CD4-positive, CD25-positive, alpha-beta regulatory T cell (primary cell): ENCODE measurements at regions not wholly inside any gene's neighbourhood (a gene's known extent, or its start where the extent isn't known, plus 50 kb on each side); places are given as distances from the start of the nearest gene placed in this dataset.

ENCODE experiments used
- ATAC-seq, 2 donors: fragments of 150-1000 bp; cut with Tn5 transposase; one replicate each; pipeline ENCODE4 v1.10.0; 2021; ENCODE audit warnings: low read depth in 2 of 2, moderate number of reproducible peaks in 2 of 2, moderate library complexity in 1 of 2
- DNase-seq, 3 donors: peaks; one replicate each; pipeline versions ENCODE4 v3.0.0 to v3.0.0-alpha.2; 2012 to 2022; ENCODE audit warnings: mixed read lengths in 1 of 3
- H3K27ac ChIP-seq: one replicate; pipeline ENCODE4 v1.7.0; 2013; ENCODE audit warnings: mild to moderate bottlenecking, low read length; ENCODE audit not compliant: insufficient read depth, poor library complexity, severe bottlenecking
- H3K27me3 ChIP-seq: one replicate; pipeline ENCODE4 v1.7.0; 2013; ENCODE audit warnings: low read length; ENCODE audit not compliant: control insufficient read depth, insufficient read depth
- H3K36me3 ChIP-seq: one replicate; pipeline ENCODE4 v1.7.0; 2013; ENCODE audit warnings: mild to moderate bottlenecking, low read length, moderate library complexity; ENCODE audit not compliant: control insufficient read depth, insufficient read depth
- H3K4me1 ChIP-seq: 2 replicates; pipeline ENCODE4 v1.7.0; 2013; ENCODE audit warnings: mild to moderate bottlenecking, low read length; ENCODE audit not compliant: insufficient read depth, control insufficient read depth, poor library complexity, severe bottlenecking
- H3K4me3 ChIP-seq: one replicate; pipeline ENCODE4 v1.7.0; 2013; ENCODE audit warnings: low read depth, mild to moderate bottlenecking, low read length, moderate library complexity
- H3K9me3 ChIP-seq, 2 experiments: 1 replicate in 1 of 2; 2 replicates in 1 of 2; pipeline ENCODE4 v1.7.0; 2013; ENCODE audit warnings: low read length in 2 of 2, mild to moderate bottlenecking in 1 of 2, moderate library complexity in 1 of 2; ENCODE audit not compliant: control insufficient read depth in 2 of 2
- H3K27ac Mint-ChIP-seq, 3 donors: one replicate each; pipeline ENCODE4 v1.8.0; 2020 to 2022; ENCODE audit warnings: mild to moderate bottlenecking in 3 of 3, mixed read lengths in 3 of 3, moderate library complexity in 2 of 3
- H3K27me3 Mint-ChIP-seq: one replicate; pipeline ENCODE4 v1.8.0; 2022; ENCODE audit warnings: mild to moderate bottlenecking, mixed read lengths
- H3K36me3 Mint-ChIP-seq: one replicate; pipeline ENCODE4 v1.8.0; 2020; ENCODE audit warnings: mixed read lengths
- H3K4me1 Mint-ChIP-seq, 4 donors: one replicate each; pipeline ENCODE4 v1.8.0; 2020 to 2022; ENCODE audit warnings: mixed read lengths in 4 of 4, mild to moderate bottlenecking in 1 of 4
- H3K4me3 Mint-ChIP-seq, 4 donors: one replicate each; pipeline ENCODE4 v1.8.0; 2020 to 2022; ENCODE audit warnings: mild to moderate bottlenecking in 4 of 4, mixed read lengths in 4 of 4, moderate library complexity in 3 of 4
- H3K9me3 Mint-ChIP-seq, 7 donors: one replicate each; pipeline ENCODE4 v1.8.0; 2020 to 2022; ENCODE audit warnings: mixed read lengths in 7 of 7, mild to moderate bottlenecking in 3 of 7, moderate library complexity in 2 of 7

- DNase-seq, result no peak
- H3K4me3 Mint-ChIP-seq, result no peak overlapping the region
- H3K9me3 Mint-ChIP-seq, result no peaks in the 10 kb centered on the region
- no peaks in the 10 kb centered on the region for H3K27me3 ChIP-seq
- H3K4me1 Mint-ChIP-seq, result peaks cover 6 to 11% (median 7%) of the 10 kb centered on the region in 4 donors
- H3K9me3 ChIP-seq, result no peaks in the 10 kb centered on the region
- H3K36me3 Mint-ChIP-seq, result peaks cover 3% of the 10 kb centered on the region
- H3K27me3 Mint-ChIP-seq, result peaks cover 4% of the 10 kb centered on the region
- H3K4me3 ChIP-seq, result no peak overlapping the region
- H3K27ac ChIP-seq, result no peak overlapping the region
- peak overlapping the region in 2 of 3 donors; percentile 0 to 70 for H3K27ac Mint-ChIP-seq
- ATAC-seq, result no peak
- no peaks in the 10 kb centered on the region for H3K4me1 ChIP-seq
- H3K36me3 ChIP-seq, result no peaks in the 10 kb centered on the region
These were observed 75.4 kb downstream of the CDC7 start for GRCh38 chr1:91575909-91576519.

GRCh38 chr1:91578320-91579109, 77.9 kb downstream of the CDC7 start:
- H3K27me3 ChIP-seq, result no peaks in the 10 kb centered on the region
- Mint-ChIP-seq H3K36me3 (peaks cover under 1% of the 10 kb centered on the region), H3K9me3 (no peaks in the 10 kb centered on the region), H3K27ac (no peak overlapping the region), H3K27me3 (peaks cover 4% of the 10 kb centered on the region), H3K4me1 (peaks cover 5 to 8% (median 6%) of the 10 kb centered on the region in 4 donors), H3K4me3 (no peak overlapping the region)
- DNase-seq, result no peak
- no peaks in the 10 kb centered on the region for H3K36me3 ChIP-seq
- no peak overlapping the region for H3K4me3 ChIP-seq
- H3K9me3 ChIP-seq, result no peaks in the 10 kb centered on the region
- H3K27ac ChIP-seq, result no peak overlapping the region
- ATAC-seq, result no peak
- H3K4me1 ChIP-seq, result no peaks in the 10 kb centered on the region

GRCh38 chr1:91579658-91580228, 79.1 kb downstream of the CDC7 start:
- H3K36me3 Mint-ChIP-seq, result no peaks in the 10 kb centered on the region
- Histone ChIP-seq H3K4me3 (no peak overlapping the region), H3K27me3 (no peaks in the 10 kb centered on the region), H3K9me3 (no peaks in the 10 kb centered on the region), H3K36me3 (no peaks in the 10 kb centered on the region), H3K4me1 (no peaks in the 10 kb centered on the region), H3K27ac (no peak overlapping the region)
- H3K27me3 Mint-ChIP-seq, result peaks cover 4% of the 10 kb centered on the region
- no peak overlapping the region for H3K27ac Mint-ChIP-seq
- DNase-seq (no peak), ATAC-seq (no peak)
- H3K9me3 Mint-ChIP-seq, result no peaks in the 10 kb centered on the region
- H3K4me3 Mint-ChIP-seq, result no peak overlapping the region
- peaks cover 5 to 9% (median 7%) of the 10 kb centered on the region in 4 donors for H3K4me1 Mint-ChIP-seq

- Mint-ChIP-seq H3K4me3 (no peak overlapping the region), H3K4me1 (peaks cover 0 to 7% (median 3%) of the 10 kb centered on the region in 4 donors), H3K36me3 (peaks cover 2% of the 10 kb centered on the region), H3K27ac (no peak overlapping the region), H3K9me3 (no peaks in the 10 kb centered on the region), H3K27me3 (no peaks in the 10 kb centered on the region)
- Histone ChIP-seq H3K4me1 (no peaks in the 10 kb centered on the region), H3K9me3 (no peaks in the 10 kb centered on the region), H3K4me3 (no peak overlapping the region), H3K27ac (no peak overlapping the region), H3K36me3 (no peaks in the 10 kb centered on the region), H3K27me3 (no peaks in the 10 kb centered on the region)
- no peak for DNase-seq
- no peak for ATAC-seq
These were observed 81.8 kb downstream of the CDC7 start for GRCh38 chr1:91582431-91582921.

- H3K27me3 Mint-ChIP-seq, result no peaks in the 10 kb centered on the region
- DNase-seq, result peak in 1 of 3 donors; percentile 18
- no peaks in the 10 kb centered on the region for H3K9me3 Mint-ChIP-seq
These were observed 82.7 kb downstream of the CDC7 start for GRCh38 chr1:91583326-91583755.

GRCh38 chr1:91584309-91584708, 83.7 kb downstream of the CDC7 start:
- DNase-seq (no peak), ATAC-seq (no peak)
- H3K9me3 Mint-ChIP-seq, result no peaks in the 10 kb centered on the region
- Histone ChIP-seq H3K36me3 (no peaks in the 10 kb centered on the region), H3K4me1 (no peaks in the 10 kb centered on the region), H3K4me3 (no peak overlapping the region), H3K27me3 (no peaks in the 10 kb centered on the region), H3K27ac (no peak overlapping the region), H3K9me3 (no peaks in the 10 kb centered on the region)
- no peak overlapping the region for H3K27ac Mint-ChIP-seq
- H3K36me3 Mint-ChIP-seq, result peaks cover 4% of the 10 kb centered on the region
- no peak overlapping the region for H3K4me3 Mint-ChIP-seq
- H3K27me3 Mint-ChIP-seq, result no peaks in the 10 kb centered on the region
- peaks cover 0 to 7% (median 3%) of the 10 kb centered on the region in 4 donors for H3K4me1 Mint-ChIP-seq

More at GRCh38 chr1:91583326-91583755, 82.7 kb downstream of the CDC7 start:
- no peaks in the 10 kb centered on the region for H3K27me3 ChIP-seq
- no peaks in the 10 kb centered on the region for H3K9me3 ChIP-seq
- H3K4me1 ChIP-seq, result no peaks in the 10 kb centered on the region
- H3K4me3 ChIP-seq, result no peak overlapping the region
- Mint-ChIP-seq H3K4me1 (peaks cover 0 to 7% (median 3%) of the 10 kb centered on the region in 4 donors), H3K27ac (no peak overlapping the region), H3K36me3 (peaks cover 4% of the 10 kb centered on the region), H3K4me3 (no peak overlapping the region)
- no peak overlapping the region for H3K27ac ChIP-seq
- no peaks in the 10 kb centered on the region for H3K36me3 ChIP-seq
- ATAC-seq, result no peak

GRCh38 chr1:91584878-91585277, 84.2 kb downstream of the CDC7 start:
- Histone ChIP-seq H3K4me1 (no peaks in the 10 kb centered on the region), H3K36me3 (no peaks in the 10 kb centered on the region), H3K27me3 (no peaks in the 10 kb centered on the region), H3K9me3 (no peaks in the 10 kb centered on the region), H3K4me3 (no peak overlapping the region), H3K27ac (no peak overlapping the region)
- peaks cover 4% of the 10 kb centered on the region for H3K36me3 Mint-ChIP-seq
- peaks cover 0 to 7% (median 3%) of the 10 kb centered on the region in 4 donors for H3K4me1 Mint-ChIP-seq
- no peaks in the 10 kb centered on the region for H3K27me3 Mint-ChIP-seq
- DNase-seq (no peak), ATAC-seq (no peak)
- no peak overlapping the region for H3K4me3 Mint-ChIP-seq
- H3K9me3 Mint-ChIP-seq, result no peaks in the 10 kb centered on the region
- no peak overlapping the region for H3K27ac Mint-ChIP-seq
